Activated CD4-positive, alpha-beta T cell treated with anti-CD3 and anti-CD28 coated beads, Interleukin-2, amount 10 ng/mL, durations not matched to agents 7 days and 5 days (primary cell): ENCODE measurements at regions not wholly inside any gene's neighbourhood (a gene's known extent, or its start where the extent isn't known, plus 50 kb on each side); places are given as distances from the start of the nearest gene placed in this dataset.

Experiments used
- CTCF ChIA-PET: fragments of 350-600 bp; sonication (Branson Sonifier 250); formaldehyde crosslinking; loops from one replicate; lab custom pipeline; 2021; ENCODE audit warnings: antibody characterized with exemption; lab: Charles Lee
- POLR2A ChIA-PET: fragments of 350-600 bp; sonication (Branson Sonifier 250); formaldehyde crosslinking; loops from one replicate; lab custom pipeline; 2021; ENCODE audit warnings: antibody characterized with exemption; lab: Charles Lee
- DNase-seq: peaks from one replicate; pipeline ENCODE4 v3.0.0-alpha.2; 2020
- H3K27ac Mint-ChIP-seq: one replicate; pipeline ENCODE4 v1.8.0; 2021; ENCODE audit warnings: mild to moderate bottlenecking, moderate library complexity, mixed read lengths
- H3K27me3 Mint-ChIP-seq: one replicate; pipeline ENCODE4 v1.8.0; 2021; ENCODE audit warnings: mixed read lengths
- H3K36me3 Mint-ChIP-seq: one replicate; pipeline ENCODE4 v1.8.0; 2021; ENCODE audit warnings: low read depth, mixed read lengths
- H3K4me1 Mint-ChIP-seq: one replicate; pipeline ENCODE4 v1.8.0; 2021; ENCODE audit warnings: mixed read lengths
- H3K4me3 Mint-ChIP-seq: one replicate; pipeline ENCODE4 v1.8.0; 2021; ENCODE audit warnings: mild to moderate bottlenecking, moderate library complexity, mixed read lengths
- H3K9me3 Mint-ChIP-seq: one replicate; pipeline ENCODE4 v1.8.0; 2021; ENCODE audit warnings: mixed read lengths

DNA sequence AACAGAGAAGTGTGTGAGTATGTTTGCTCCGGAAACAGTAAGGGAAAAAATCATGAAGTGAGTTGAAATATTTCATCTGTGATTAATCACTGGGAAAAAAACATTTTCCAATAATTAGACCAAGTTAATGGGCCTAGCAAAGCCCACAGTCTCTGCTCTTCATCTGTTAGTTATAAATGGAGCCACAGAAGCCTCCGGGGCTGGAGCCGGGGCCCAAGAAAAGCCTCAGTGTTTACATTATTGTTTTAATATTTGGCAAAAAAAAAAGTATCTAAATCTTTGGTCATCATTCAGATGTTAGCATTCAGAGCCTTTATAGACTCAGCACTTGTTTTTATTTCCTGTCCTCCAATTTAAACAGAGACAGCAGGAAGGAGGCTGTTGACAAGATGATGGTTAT lies 115.0 kb downstream of the UBE2U start:
- ChIA-PET CTCF (no interaction called here), POLR2A (no interaction called here)
- Mint-ChIP-seq H3K9me3 (no peaks in the 10 kb centered on the region), H3K4me3 (no peak overlapping the region), H3K27ac (no peak overlapping the region), H3K27me3 (peaks cover 18% of the 10 kb centered on the region), H3K36me3 (no peaks in the 10 kb centered on the region), H3K4me1 (no peaks in the 10 kb centered on the region)
- DNase-seq, result no peak

DNA sequence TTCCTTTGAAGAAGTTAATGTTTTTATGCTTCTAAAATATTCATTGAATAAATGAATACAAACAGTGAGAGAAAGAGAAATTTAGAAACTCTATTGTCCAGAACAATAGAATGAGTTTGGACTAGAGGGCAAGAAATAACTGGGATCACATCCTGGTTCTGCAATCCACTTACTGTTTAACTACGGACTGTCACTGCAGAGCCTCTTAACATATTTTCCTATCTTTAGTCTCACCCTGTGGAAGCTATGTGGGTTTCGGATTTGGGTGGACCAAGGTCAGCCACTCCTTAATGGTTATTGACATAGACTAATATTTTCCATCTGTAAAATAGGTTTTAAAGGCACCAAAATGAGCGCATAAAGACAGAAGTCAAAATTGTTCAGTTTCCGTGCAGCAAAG lies 116.6 kb downstream of the UBE2U start:
- Mint-ChIP-seq H3K9me3 (no peaks in the 10 kb centered on the region), H3K4me1 (no peaks in the 10 kb centered on the region), H3K4me3 (no peak overlapping the region), H3K27me3 (peaks cover 14% of the 10 kb centered on the region), H3K27ac (no peak overlapping the region), H3K36me3 (no peaks in the 10 kb centered on the region)
- ChIA-PET POLR2A (no interaction called here), CTCF (no interaction called here)
- DNase-seq, result no peak

DNA sequence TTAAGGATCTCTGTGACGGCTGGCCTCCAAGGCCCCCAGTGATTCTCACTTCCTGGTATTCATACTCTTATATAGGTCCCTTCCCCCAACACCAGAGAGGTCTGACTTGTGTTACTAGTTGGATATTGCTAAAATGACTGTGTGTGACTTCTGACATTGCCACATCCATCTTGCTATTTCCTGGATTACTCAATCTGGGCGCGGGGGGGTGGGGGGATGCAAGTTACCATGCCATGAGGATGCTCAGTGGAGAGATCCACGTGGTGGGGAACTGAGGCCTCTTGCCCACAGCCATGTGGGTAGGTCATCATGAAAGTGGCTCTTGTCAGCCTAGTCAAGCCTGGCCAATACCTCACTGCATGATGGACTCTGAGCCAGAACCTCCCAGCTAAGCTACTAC lies 117.0 kb downstream of the UBE2U start:
- Mint-ChIP-seq H3K4me1 (no peaks in the 10 kb centered on the region), H3K4me3 (no peak overlapping the region), H3K27ac (no peak overlapping the region), H3K9me3 (no peaks in the 10 kb centered on the region), H3K27me3 (peaks cover 11% of the 10 kb centered on the region), H3K36me3 (no peaks in the 10 kb centered on the region)
- CTCF ChIA-PET, result interaction anchor here (1.7 kb wide), 1 partner anchor 16 kb away, joined by 3 read pairs; no protein-coding TSS in a partner anchor
- DNase-seq, result no peak
- POLR2A ChIA-PET, result no interaction called here

GRCh38 chr1:64320922-64321614 lies 117.6 kb downstream of the UBE2U start:
- H3K9me3 Mint-ChIP-seq, result no peaks in the 10 kb centered on the region
- ChIA-PET CTCF (interaction anchor here (1.7 kb wide), 1 partner anchor 15 kb away, joined by 3 read pairs; no protein-coding TSS in a partner anchor), POLR2A (no interaction called here)
- H3K4me1 Mint-ChIP-seq, result no peaks in the 10 kb centered on the region
- no peaks in the 10 kb centered on the region for H3K36me3 Mint-ChIP-seq
- H3K4me3 Mint-ChIP-seq, result no peak overlapping the region
- DNase-seq, result no peak
- no peak overlapping the region for H3K27ac Mint-ChIP-seq
- peaks cover 9% of the 10 kb centered on the region for H3K27me3 Mint-ChIP-seq

- H3K36me3 Mint-ChIP-seq, result no peaks in the 10 kb centered on the region
- POLR2A ChIA-PET, result no interaction called here
- no peaks in the 10 kb centered on the region for H3K4me1 Mint-ChIP-seq
- no peak overlapping the region for H3K4me3 Mint-ChIP-seq
- no peak for DNase-seq
- H3K9me3 Mint-ChIP-seq, result no peaks in the 10 kb centered on the region
- H3K27ac Mint-ChIP-seq, result no peak overlapping the region
- CTCF ChIA-PET, result interaction anchor here (0.6 kb wide), 1 partner anchor 946 kb away, joined by 6 read pairs; no protein-coding TSS in a partner anchor
- peaks cover 7% of the 10 kb centered on the region for H3K27me3 Mint-ChIP-seq
Measured at GRCh38 chr1:64323054-64323453, 119.6 kb downstream of the UBE2U start.

DNA sequence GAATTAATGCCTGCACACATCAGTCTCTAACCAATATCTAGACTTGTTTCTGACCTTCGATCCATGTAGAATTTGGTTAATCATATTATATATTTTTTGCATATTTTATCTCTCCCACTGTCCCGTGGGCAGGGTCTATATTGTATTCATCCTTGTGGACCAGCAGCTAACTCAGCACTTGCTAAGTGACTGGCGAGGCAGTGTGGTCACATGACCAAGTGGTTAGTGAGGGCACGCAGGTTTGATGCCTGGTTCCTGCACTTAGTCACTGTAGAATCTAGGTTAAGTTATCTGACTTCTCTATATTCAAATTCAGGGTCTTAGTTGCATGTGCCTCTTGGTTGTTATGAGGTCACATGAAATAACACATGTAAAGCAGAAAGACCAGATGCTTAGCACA lies 120.5 kb downstream of the UBE2U start:
- Mint-ChIP-seq H3K4me3 (no peak overlapping the region), H3K27ac (no peak overlapping the region), H3K4me1 (no peaks in the 10 kb centered on the region), H3K36me3 (no peaks in the 10 kb centered on the region), H3K27me3 (peaks cover 10% of the 10 kb centered on the region), H3K9me3 (no peaks in the 10 kb centered on the region)
- POLR2A ChIA-PET, result no interaction called here
- DNase-seq, result no peak
- CTCF ChIA-PET, result no interaction called here

- DNase-seq, result no peak
- H3K27me3 Mint-ChIP-seq, result peaks cover 10% of the 10 kb centered on the region
- no peaks in the 10 kb centered on the region for H3K4me1 Mint-ChIP-seq
- H3K36me3 Mint-ChIP-seq, result no peaks in the 10 kb centered on the region
- no peak overlapping the region for H3K27ac Mint-ChIP-seq
- no peaks in the 10 kb centered on the region for H3K9me3 Mint-ChIP-seq
- CTCF ChIA-PET, result no interaction called here
- POLR2A ChIA-PET, result interaction anchor here (0.6 kb wide), 1 partner anchor 1240 kb away, joined by 4 read pairs; no protein-coding TSS in a partner anchor
- H3K4me3 Mint-ChIP-seq, result no peak overlapping the region
Measured at GRCh38 chr1:64325856-64326255, 122.4 kb downstream of the UBE2U start.

DNA sequence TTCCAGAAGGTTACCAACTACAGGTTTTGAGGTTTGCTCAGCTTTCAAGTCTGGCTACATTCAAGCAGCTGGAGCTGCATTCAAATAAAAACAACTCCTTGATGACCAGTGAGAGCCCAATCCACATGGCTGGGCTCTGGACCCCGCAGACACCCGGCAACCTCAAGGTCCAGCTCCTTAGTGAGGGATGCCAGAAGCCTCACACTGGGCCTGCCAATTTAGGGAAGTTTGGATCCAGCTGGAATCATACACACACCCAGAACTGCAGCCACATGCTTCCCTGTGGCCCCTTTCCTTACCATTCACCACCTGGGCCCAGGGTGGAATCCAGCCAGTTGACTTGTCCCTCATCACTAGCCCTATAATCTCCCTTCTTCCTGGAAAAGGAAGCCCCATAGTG lies 123.7 kb downstream of the UBE2U start:
- no peak overlapping the region for H3K4me3 Mint-ChIP-seq
- no peaks in the 10 kb centered on the region for H3K36me3 Mint-ChIP-seq
- no peaks in the 10 kb centered on the region for H3K4me1 Mint-ChIP-seq
- H3K27me3 Mint-ChIP-seq, result peaks cover 10% of the 10 kb centered on the region
- H3K9me3 Mint-ChIP-seq, result no peaks in the 10 kb centered on the region
- H3K27ac Mint-ChIP-seq, result no peak overlapping the region
- POLR2A ChIA-PET, result no interaction called here
- CTCF ChIA-PET, result no interaction called here
- no peak for DNase-seq

DNA sequence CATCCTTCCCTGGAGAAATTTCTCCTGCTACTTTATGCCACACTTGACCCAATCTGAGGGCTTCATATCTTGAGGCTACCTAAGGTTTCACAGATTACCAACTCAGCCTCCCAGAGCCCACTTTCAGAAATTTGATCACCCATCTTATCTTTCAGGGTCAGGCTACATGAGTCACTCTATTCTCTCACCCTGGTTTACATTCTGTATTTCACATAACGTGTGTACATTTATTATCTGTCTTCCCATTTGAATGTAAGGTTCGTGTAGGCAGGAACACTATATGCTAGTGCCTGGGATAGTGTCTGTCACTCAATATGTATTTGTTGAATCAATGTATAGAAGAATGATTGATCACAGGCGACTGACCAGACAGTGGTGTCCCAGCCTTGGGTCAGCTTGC lies 124.8 kb downstream of the UBE2U start:
- Mint-ChIP-seq H3K27me3 (peaks cover 4% of the 10 kb centered on the region), H3K4me3 (no peak overlapping the region), H3K27ac (no peak overlapping the region), H3K9me3 (no peaks in the 10 kb centered on the region), H3K36me3 (no peaks in the 10 kb centered on the region), H3K4me1 (no peaks in the 10 kb centered on the region)
- DNase-seq, result no peak
- ChIA-PET POLR2A (no interaction called here), CTCF (interaction anchor here (0.6 kb wide), 2 partner anchors 149 to 1849 kb away, joined by 3 to 7 read pairs; no protein-coding TSS in a partner anchor)

- no peaks in the 10 kb centered on the region for H3K9me3 Mint-ChIP-seq
- DNase-seq, result no peak
- no peaks in the 10 kb centered on the region for H3K4me1 Mint-ChIP-seq
- H3K27ac Mint-ChIP-seq, result no peak overlapping the region
- no peak overlapping the region for H3K4me3 Mint-ChIP-seq
- CTCF ChIA-PET, result no interaction called here
- H3K36me3 Mint-ChIP-seq, result no peaks in the 10 kb centered on the region
- peaks cover 8% of the 10 kb centered on the region for H3K27me3 Mint-ChIP-seq
- POLR2A ChIA-PET, result no interaction called here
Measured at GRCh38 chr1:64330839-64331238, 127.4 kb downstream of the UBE2U start.

- ChIA-PET POLR2A (no interaction called here), CTCF (interaction anchor here (0.9 kb wide), 1 partner anchor 15 kb away, joined by 3 read pairs; no protein-coding TSS in a partner anchor)
- Mint-ChIP-seq H3K36me3 (no peaks in the 10 kb centered on the region), H3K4me1 (no peaks in the 10 kb centered on the region), H3K27me3 (peaks cover 6% of the 10 kb centered on the region), H3K27ac (no peak overlapping the region), H3K9me3 (no peaks in the 10 kb centered on the region), H3K4me3 (no peak overlapping the region)
- no peak for DNase-seq
Measured at GRCh38 chr1:64335636-64336035, 132.2 kb downstream of the UBE2U start.

GRCh38 chr1:64337475-64337874 lies 132.5 kb upstream of the CACHD1 start:
- ChIA-PET CTCF (no interaction called here), POLR2A (no interaction called here)
- peaks cover 6% of the 10 kb centered on the region for H3K27me3 Mint-ChIP-seq
- no peaks in the 10 kb centered on the region for H3K4me1 Mint-ChIP-seq
- H3K27ac Mint-ChIP-seq, result no peak overlapping the region
- no peak overlapping the region for H3K4me3 Mint-ChIP-seq
- no peaks in the 10 kb centered on the region for H3K36me3 Mint-ChIP-seq
- no peak for DNase-seq
- no peaks in the 10 kb centered on the region for H3K9me3 Mint-ChIP-seq

DNA sequence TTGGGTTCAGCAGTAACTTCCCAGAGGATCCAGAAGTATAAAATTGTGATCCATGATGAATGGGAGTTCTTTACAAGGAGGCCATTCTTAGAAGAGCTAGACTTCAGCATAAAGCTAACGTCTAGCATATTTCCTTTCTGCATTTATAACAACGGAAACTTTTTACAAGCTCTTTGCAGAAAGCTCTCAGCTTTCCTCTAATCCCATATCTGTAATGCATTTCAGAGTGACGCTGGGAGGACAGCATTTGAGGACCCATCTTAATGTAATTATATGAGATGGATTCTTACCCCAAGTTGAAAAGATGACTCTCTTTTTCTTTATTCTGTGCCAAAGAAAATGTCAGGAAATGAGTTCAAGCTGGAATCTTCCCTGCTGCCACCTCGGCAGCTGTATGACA lies 132.0 kb upstream of the CACHD1 start:
- Mint-ChIP-seq H3K9me3 (no peaks in the 10 kb centered on the region), H3K36me3 (no peaks in the 10 kb centered on the region), H3K4me3 (no peak overlapping the region), H3K27ac (no peak overlapping the region), H3K4me1 (no peaks in the 10 kb centered on the region), H3K27me3 (peaks cover 6% of the 10 kb centered on the region)
- DNase-seq, result no peak
- ChIA-PET POLR2A (no interaction called here), CTCF (no interaction called here)

- no peaks in the 10 kb centered on the region for H3K36me3 Mint-ChIP-seq
- no peaks in the 10 kb centered on the region for H3K4me1 Mint-ChIP-seq
- H3K9me3 Mint-ChIP-seq, result no peaks in the 10 kb centered on the region
- DNase-seq, result no peak
- H3K27ac Mint-ChIP-seq, result no peak overlapping the region
- no peak overlapping the region for H3K4me3 Mint-ChIP-seq
- ChIA-PET CTCF (interaction anchor here (0.7 kb wide), 1 partner anchor 1011 kb away, joined by 4 read pairs; no protein-coding TSS in a partner anchor), POLR2A (no interaction called here)
- peaks cover 4% of the 10 kb centered on the region for H3K27me3 Mint-ChIP-seq
Measured at GRCh38 chr1:64340361-64340760, 129.6 kb upstream of the CACHD1 start.
